ENCODE measurements at regions not wholly inside any gene's neighbourhood (a gene's known extent, or its start where the extent isn't known, plus 50 kb on each side); places are given as distances from the start of the nearest gene placed in this dataset.

GRCh38 chr21:38120984-38121855 is 135.6 kb upstream of the KCNJ15 start:
- H3K4me3 ChIP-seq (ENCODE audit: low read depth, low read length) = no peak overlapping the region
- no peak for TF ChIP-seq MYC (IDR thresholded peaks at IDR 0.05; ENCODE audit: low read depth, low read length)
- no peak for TF ChIP-seq MAX (IDR thresholded peaks at IDR 0.05; ENCODE audit: low read depth, low read length)
- no peak for TF ChIP-seq POLR2A (IDR thresholded peaks at IDR 0.05; ENCODE audit: extremely low read depth, insufficient read length)
- TF ChIP-seq CTCF (IDR thresholded peaks at IDR 0.05; ENCODE audit: low read depth, low read length) = no peak
- no peak for DNase-seq (ENCODE audit: low read depth)

GRCh38 chr21:38121888-38122720 is 134.7 kb upstream of the KCNJ15 start:
- DNase-seq (ENCODE audit: low read depth) = no peak
- H3K4me3 ChIP-seq (ENCODE audit: low read depth, low read length) = no peak overlapping the region
- TF ChIP-seq POLR2A (IDR thresholded peaks at IDR 0.05; ENCODE audit: extremely low read depth, insufficient read length) (no peak), CTCF (IDR thresholded peaks at IDR 0.05; ENCODE audit: low read depth, low read length) (no peak), MAX (IDR thresholded peaks at IDR 0.05; ENCODE audit: low read depth, low read length) (no peak), MYC (IDR thresholded peaks at IDR 0.05; ENCODE audit: low read depth, low read length) (no peak)

- DNase-seq (ENCODE audit: low read depth) = no peak
These were observed 133.2 kb upstream of the KCNJ15 start for GRCh38 chr21:38123626-38124025.

GRCh38 chr21:38126666-38127303 is 130.0 kb upstream of the KCNJ15 start:
- H3K4me3 ChIP-seq (ENCODE audit: low read depth, low read length) = no peak overlapping the region
- DNase-seq (ENCODE audit: low read depth) = peak; percentile 49
- TF ChIP-seq MAX (IDR thresholded peaks at IDR 0.05; ENCODE audit: low read depth, low read length) (no peak), POLR2A (IDR thresholded peaks at IDR 0.05; ENCODE audit: extremely low read depth, insufficient read length) (no peak), CTCF (IDR thresholded peaks at IDR 0.05; ENCODE audit: low read depth, low read length) (peak; percentile 87)

More at GRCh38 chr21:38123626-38124025, 133.2 kb upstream of the KCNJ15 start:
- H3K4me3 ChIP-seq (ENCODE audit: low read depth, low read length) = no peak overlapping the region
- TF ChIP-seq MAX (IDR thresholded peaks at IDR 0.05; ENCODE audit: low read depth, low read length) (no peak), POLR2A (IDR thresholded peaks at IDR 0.05; ENCODE audit: extremely low read depth, insufficient read length) (no peak), CTCF (IDR thresholded peaks at IDR 0.05; ENCODE audit: low read depth, low read length) (no peak), MYC (IDR thresholded peaks at IDR 0.05; ENCODE audit: low read depth, low read length) (no peak)

- no peak for TF ChIP-seq POLR2A (IDR thresholded peaks at IDR 0.05; ENCODE audit: extremely low read depth, insufficient read length)
- no peak for TF ChIP-seq MYC (IDR thresholded peaks at IDR 0.05; ENCODE audit: low read depth, low read length)
- no peak for TF ChIP-seq MAX (IDR thresholded peaks at IDR 0.05; ENCODE audit: low read depth, low read length)
- TF ChIP-seq CTCF (IDR thresholded peaks at IDR 0.05; ENCODE audit: low read depth, low read length) = no peak
- no peak for DNase-seq (ENCODE audit: low read depth)
- H3K4me3 ChIP-seq (ENCODE audit: low read depth, low read length) = no peak overlapping the region
These were observed 127.1 kb upstream of the KCNJ15 start for GRCh38 chr21:38129711-38130110.

Data from NB4 (cell line).